Panc1 (cell line): ENCODE measurements at regions not wholly inside any gene's neighbourhood (a gene's known extent, or its start where the extent isn't known, plus 50 kb on each side); places are given as distances from the start of the nearest gene placed in this dataset.

Source experiments
- ATAC-seq: fragments of 200-7000 bp; cut with Tn5 transposase; 2 replicates; pipeline ENCODE4 v1.9.1; 2020; ENCODE audit warnings: mild to moderate bottlenecking, moderate library complexity
- BruUV-seq: library from RNA; stranded (reverse); fragments of 400-500 nt; replicated peaks from 2 replicates; lab custom pipeline; 2021; lab: Mats Ljungman, UMichigan
- CTCF ChIA-PET: fragments of 300-600 bp; sonication (Branson Sonifier 250); formaldehyde crosslinking; loops from one replicate; lab custom pipeline; 2022; ENCODE audit warnings: antibody characterized with exemption; lab: Charles Lee
- POLR2A ChIA-PET: fragments of 300-600 bp; sonication (Branson Sonifier 250); formaldehyde crosslinking; loops from one replicate; lab custom pipeline; 2022; ENCODE audit warnings: antibody characterized with exemption; lab: Charles Lee
- DNase-seq: peaks from one replicate; pipeline ENCODE4 v3.0.0-alpha.2; 2010; ENCODE audit warnings: low read depth, low spot score
- H3K27ac ChIP-seq: 2 replicates; pipeline ENCODE4 v1.5.1; 2011; ENCODE audit warnings: mild to moderate bottlenecking, low read length, inconsistent platforms
- H3K27me3 ChIP-seq: fragments of 200-500 bp; sonication (Bioruptor generic); 2 replicates; pipeline ENCODE4 v1.6.0; 2014; ENCODE audit warnings: low read length, inconsistent platforms; ENCODE audit not compliant: control insufficient read depth, insufficient read depth
- H3K36me3 ChIP-seq: fragments of 200-500 bp; sonication (Bioruptor generic); 2 replicates; pipeline ENCODE4 v1.5.1; 2014; ENCODE audit warnings: inconsistent platforms, mild to moderate bottlenecking, low read length, moderate library complexity; ENCODE audit not compliant: control insufficient read depth, insufficient read depth
- H3K4me1 ChIP-seq: 2 replicates; pipeline ENCODE4 v1.5.1; 2011; ENCODE audit warnings: inconsistent platforms, mild to moderate bottlenecking, low read length, moderate library complexity; ENCODE audit not compliant: control insufficient read depth, insufficient read depth
- H3K4me3 ChIP-seq, 2 experiments: 2 replicates each; pipeline ENCODE4 v1.5.1; 2011 to 2012; ENCODE audit warnings: low read depth in 2 of 2, low read length in 2 of 2, mild to moderate bottlenecking in 2 of 2, inconsistent platforms in 1 of 2, moderate library complexity in 1 of 2
- H3K9me3 ChIP-seq: fragments of 200-500 bp; sonication (Bioruptor generic); 2 replicates; pipeline ENCODE4 v1.5.1; 2014; ENCODE audit warnings: low read depth, mild to moderate bottlenecking, inconsistent platforms, low read length, moderate library complexity; ENCODE audit not compliant: control insufficient read depth, insufficient read depth
- CTCF ChIP-seq: fragments of 450-650 bp; IDR thresholded peaks from 2 replicates; pipeline ENCODE4 v1.5.1; 2017; ENCODE audit warnings: mild to moderate bottlenecking
- POLR2AphosphoS5 ChIP-seq: IDR thresholded peaks from 2 replicates; pipeline ENCODE4 v1.6.1; 2012; ENCODE audit warnings: mild to moderate bottlenecking, low read depth, low read length, moderate library complexity
- REST ChIP-seq, 2 experiments: IDR thresholded peaks; 2 replicates each; pipeline ENCODE4 v1.6.1; 2011 to 2012; ENCODE audit warnings: low read depth in 2 of 2, control low read depth in 1 of 2, low read length in 1 of 2, mild to moderate bottlenecking in 1 of 2, moderate library complexity in 1 of 2; ENCODE audit not compliant: insufficient read depth in 1 of 2
- SIN3A ChIP-seq: IDR thresholded peaks from 2 replicates; pipeline ENCODE4 v1.6.1; 2012; ENCODE audit warnings: low read depth, mild to moderate bottlenecking, low read length, moderate library complexity, borderline replicate concordance; ENCODE audit not compliant: insufficient read depth
- TCF7L2 ChIP-seq: IDR thresholded peaks from 2 replicates; pipeline ENCODE4 v1.6.1; 2011; ENCODE audit warnings: mild to moderate bottlenecking, low read depth, low read length, inconsistent platforms
- in situ Hi-C: cut with HindIII; loops from 2 replicates; pipeline ENCODE4 v1.10.0; 2016; ENCODE audit warnings: low sequenced_read_pairs, low pct_unique_long_range_greater_than_20kb
- intact Hi-C: fragments of 100-400 bp; cut with micrococcal nuclease; formaldehyde crosslinking; loops from one replicate; pipeline ENCODE4 v1.10.0; 2022; ENCODE audit not compliant: unreplicated experiment

GRCh38 chr21:38605236-38605635 lies 107.0 kb upstream of the ERG start:
- no peaks in the 10 kb centered on the region; the same call in 1 of the 2 replicates for H3K27me3 ChIP-seq
- H3K4me1 ChIP-seq, result no peaks in the 10 kb centered on the region
- ChIA-PET POLR2A (no interaction called here), CTCF (no interaction called here)
- intact Hi-C loops, result no loop called here
- H3K27ac ChIP-seq, result no peak overlapping the region
- TF ChIP-seq POLR2AphosphoS5, result no peak
- no peak for TF ChIP-seq SIN3A
- no peak for TF ChIP-seq CTCF
- no peak for TF ChIP-seq REST (IDR thresholded peaks at IDR 0.05; ENCODE audit: insufficient read depth in 1 of 2, low read depth in 2 of 2, low read length in 1 of 2)
- no peak for TF ChIP-seq TCF7L2
- no peak for ATAC-seq
- no TSS peak for BruUV-seq
- no peaks in the 10 kb centered on the region for H3K36me3 ChIP-seq
- no peaks in the 10 kb centered on the region for H3K9me3 ChIP-seq
- no peak overlapping the region for H3K4me3 ChIP-seq
- no peak for DNase-seq
- in situ Hi-C loops, result no loop called here

- Histone ChIP-seq H3K27me3 (no peaks in the 10 kb centered on the region; the same call in 1 of the 2 replicates), H3K36me3 (no peaks in the 10 kb centered on the region), H3K4me1 (no peaks in the 10 kb centered on the region), H3K4me3 (no peak overlapping the region), H3K9me3 (no peaks in the 10 kb centered on the region), H3K27ac (no peak overlapping the region)
- ChIA-PET CTCF (no interaction called here), POLR2A (no interaction called here)
- no peak for DNase-seq
- intact Hi-C loops (no loop called here), in situ Hi-C loops (no loop called here)
- no peak for ATAC-seq
- TF ChIP-seq SIN3A (no peak), REST (IDR thresholded peaks at IDR 0.05; ENCODE audit: insufficient read depth in 1 of 2, low read depth in 2 of 2, low read length in 1 of 2) (no peak), POLR2AphosphoS5 (no peak), CTCF (no peak), TCF7L2 (no peak)
- no TSS peak for BruUV-seq
These were observed 111.3 kb upstream of the ERG start for GRCh38 chr21:38609580-38609979.
